SK-N-MC (cell line): ENCODE measurements at regions not wholly inside any gene's neighbourhood (a gene's known extent, or its start where the extent isn't known, plus 50 kb on each side); places are given as distances from the start of the nearest gene placed in this dataset.

Source experiments
- DNase-seq: peaks from one replicate; pipeline ENCODE4 v3.0.0-alpha.2; 2011; ENCODE audit warnings: low read depth, low spot score
- H3K27ac ChIP-seq: fragments of 200-600 bp; sonication (generic); 2 replicates; pipeline ENCODE4 v1.5.1; 2016; ENCODE audit warnings: mixed run types
- H3K36me3 ChIP-seq: fragments of 200-600 bp; sonication (generic); 2 replicates; pipeline ENCODE4 v1.6.1; 2017; ENCODE audit warnings: antibody characterized with exemption, low read length, mixed read lengths; ENCODE audit not compliant: insufficient read depth
- H3K4me3 ChIP-seq: fragments of 200-600 bp; sonication (generic); 2 replicates; pipeline ENCODE4 v1.5.1; 2016
- H3K9ac ChIP-seq: fragments of 200-600 bp; sonication (generic); 2 replicates; pipeline ENCODE4 v1.8.0; 2017; ENCODE audit warnings: mixed run types, mixed read lengths; ENCODE audit not compliant: insufficient read length
- H3K9me3 ChIP-seq: fragments of 200-600 bp; sonication (generic); 2 replicates; pipeline ENCODE4 v1.6.1; 2017; ENCODE audit warnings: low read depth, mild to moderate bottlenecking, antibody characterized with exemption, low read length, moderate library complexity, mixed read lengths
- EZH2 ChIP-seq: fragments of 200-600 bp; sonication (generic); IDR thresholded peaks from one replicate; pipeline ENCODE4 v1.6.1; 2017; ENCODE audit warnings: antibody characterized with exemption
- FOXP2 ChIP-seq: optimal IDR thresholded peaks from 2 replicates; pipeline ENCODE3; 2011; ENCODE audit warnings: mild to moderate bottlenecking, moderate library complexity; ENCODE audit not compliant: insufficient read depth; ENCODE audit errors: extremely low read length, control extremely low read depth
- POLR2AphosphoS5 ChIP-seq: IDR thresholded peaks from 2 replicates; pipeline ENCODE4 v1.6.1; 2012; ENCODE audit warnings: mild to moderate bottlenecking, low read depth, low read length, borderline replicate concordance

DNA sequence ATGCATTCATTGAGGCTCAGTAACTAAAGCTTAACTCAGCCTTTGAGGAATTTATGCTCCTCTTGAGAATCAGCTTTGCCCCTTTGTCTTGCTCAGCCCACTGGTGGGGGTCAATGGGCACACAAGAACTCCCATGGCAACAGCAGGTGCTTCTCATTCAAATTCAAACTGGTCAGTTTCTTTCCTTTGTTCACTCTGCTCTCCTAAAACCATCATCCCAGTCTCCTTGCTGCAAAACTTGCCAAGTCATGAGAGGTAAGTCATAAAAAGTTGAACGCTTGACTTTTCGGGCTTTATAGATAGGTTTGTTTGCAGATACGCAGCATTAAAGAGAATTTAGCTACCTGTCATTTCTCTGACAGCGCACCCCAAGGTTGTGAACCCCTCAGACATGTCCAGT is 146.8 kb downstream of the TFAP2A start:
- no peak for DNase-seq
- Histone ChIP-seq H3K9ac (no peak overlapping the region), H3K27ac (no peak overlapping the region), H3K9me3 (no peaks in the 10 kb centered on the region), H3K4me3 (no peak overlapping the region), H3K36me3 (no peaks in the 10 kb centered on the region)
- TF ChIP-seq POLR2AphosphoS5 (no peak), FOXP2 (no peak), EZH2 (no peak)

DNA sequence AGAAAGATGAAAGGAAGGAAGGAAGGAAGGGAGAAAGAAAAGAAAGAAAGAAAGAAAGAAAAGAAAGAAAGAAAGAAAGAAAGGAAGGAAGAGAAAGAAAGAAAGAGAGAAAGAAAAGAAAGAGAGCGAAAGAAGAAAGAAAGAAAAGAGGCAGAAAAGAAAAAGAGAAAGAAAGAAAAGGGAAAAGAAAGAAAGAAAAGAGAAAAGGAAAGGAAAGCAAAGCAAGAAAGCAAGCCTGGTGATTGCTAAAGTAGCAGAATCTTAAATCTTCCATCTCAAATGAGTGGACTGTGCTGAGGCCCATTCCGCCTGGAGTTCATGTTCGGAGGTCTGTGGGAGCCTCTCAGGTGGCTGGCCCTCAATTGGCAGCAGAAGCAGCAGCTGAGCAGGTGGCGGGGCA is 148.4 kb downstream of the TFAP2A start:
- DNase-seq = no peak
- no peak for TF ChIP-seq FOXP2
- H3K36me3 ChIP-seq = no peaks in the 10 kb centered on the region
- no peak overlapping the region for H3K27ac ChIP-seq
- no peak overlapping the region for H3K4me3 ChIP-seq
- H3K9ac ChIP-seq = no peak overlapping the region
- H3K9me3 ChIP-seq = no peaks in the 10 kb centered on the region

- Histone ChIP-seq H3K4me3 (no peak overlapping the region), H3K36me3 (no peaks in the 10 kb centered on the region), H3K9me3 (no peaks in the 10 kb centered on the region), H3K9ac (no peak overlapping the region), H3K27ac (no peak overlapping the region)
- no peak for DNase-seq
- TF ChIP-seq FOXP2 (no peak), POLR2AphosphoS5 (no peak), EZH2 (no peak)
Observed at GRCh38 chr6:10266061-10266460, 148.8 kb downstream of the TFAP2A start.

DNA sequence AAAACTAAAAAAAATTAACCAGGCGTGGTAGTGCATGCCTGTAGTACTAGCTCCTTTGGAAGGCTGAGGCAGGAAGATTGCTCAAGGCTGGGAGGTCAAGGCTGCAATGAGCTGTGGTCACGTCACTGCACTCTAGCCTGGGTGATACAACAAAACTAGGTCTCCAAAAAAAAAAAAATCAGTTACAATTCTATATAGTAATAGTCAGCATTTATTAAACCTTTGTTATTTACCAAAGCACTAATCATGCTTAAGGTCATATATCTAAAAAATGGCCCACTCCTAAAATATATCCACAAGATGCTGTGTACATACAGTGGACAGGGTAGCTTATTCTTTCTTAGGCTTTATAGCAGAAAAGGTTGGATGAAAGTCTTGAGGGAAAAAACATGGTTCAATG is 152.4 kb downstream of the TFAP2A start:
- Histone ChIP-seq H3K9ac (no peak overlapping the region), H3K4me3 (no peak overlapping the region), H3K27ac (no peak overlapping the region), H3K9me3 (no peaks in the 10 kb centered on the region), H3K36me3 (no peaks in the 10 kb centered on the region)
- DNase-seq = no peak
- no peak for TF ChIP-seq EZH2
- TF ChIP-seq POLR2AphosphoS5 = no peak
- no peak for TF ChIP-seq FOXP2

DNA sequence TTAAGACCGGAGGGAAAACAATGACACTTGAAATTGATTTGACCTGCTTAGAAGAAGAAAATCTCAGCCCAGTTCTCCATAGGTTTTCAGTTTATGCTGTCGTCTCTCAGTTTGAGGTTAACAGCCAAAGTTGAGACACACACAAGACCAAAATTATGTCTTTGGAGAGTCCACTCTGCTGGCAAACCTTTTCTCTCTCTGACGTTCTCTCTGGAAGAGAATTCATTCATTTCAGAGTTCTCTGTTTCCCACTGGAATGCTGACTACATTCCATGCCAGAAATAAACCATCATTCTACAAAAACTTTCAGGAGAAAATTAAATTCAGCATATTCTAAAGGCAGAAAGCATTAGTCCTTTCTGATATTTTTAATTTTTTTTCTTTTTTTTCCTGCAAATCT is 155.2 kb downstream of the TFAP2A start:
- Histone ChIP-seq H3K9me3 (no peaks in the 10 kb centered on the region), H3K9ac (no peak overlapping the region), H3K36me3 (no peaks in the 10 kb centered on the region), H3K4me3 (no peak overlapping the region), H3K27ac (no peak overlapping the region)
- TF ChIP-seq EZH2 = no peak
- TF ChIP-seq FOXP2 = no peak
- TF ChIP-seq POLR2AphosphoS5 = no peak
- DNase-seq = no peak

DNA sequence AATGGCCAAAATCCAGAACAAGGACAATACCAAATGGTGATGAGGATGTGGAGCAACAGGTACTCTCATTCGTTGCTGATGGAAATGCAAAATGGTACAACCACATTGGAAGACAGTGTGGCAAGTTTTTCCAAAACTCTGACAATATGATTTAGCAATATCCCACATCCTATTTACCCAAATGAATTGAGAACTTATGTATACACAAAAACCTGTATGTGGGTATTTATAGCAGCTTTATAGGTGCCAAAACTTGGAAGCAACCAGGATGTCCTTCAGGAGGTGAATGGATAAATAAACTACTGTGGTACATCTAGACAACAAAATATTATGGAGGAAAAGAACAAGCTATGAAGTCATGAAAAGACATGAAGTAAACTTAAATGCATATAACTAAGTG is 156.5 kb downstream of the TFAP2A start:
- Histone ChIP-seq H3K4me3 (no peak overlapping the region), H3K9ac (no peak overlapping the region), H3K9me3 (no peaks in the 10 kb centered on the region), H3K27ac (no peak overlapping the region), H3K36me3 (no peaks in the 10 kb centered on the region)
- no peak for DNase-seq
- TF ChIP-seq EZH2 (no peak), POLR2AphosphoS5 (no peak), FOXP2 (no peak)

GRCh38 chr6:10256113-10256690 is 158.7 kb downstream of the TFAP2A start:
- Histone ChIP-seq H3K9me3 (no peaks in the 10 kb centered on the region), H3K36me3 (no peaks in the 10 kb centered on the region), H3K9ac (no peak overlapping the region), H3K27ac (no peak overlapping the region), H3K4me3 (no peak overlapping the region)
- DNase-seq = no peak
- no peak for TF ChIP-seq POLR2AphosphoS5
- TF ChIP-seq FOXP2 = no peak
- no peak for TF ChIP-seq EZH2

- no peak overlapping the region for H3K4me3 ChIP-seq
- no peak overlapping the region for H3K9ac ChIP-seq
- no peak for DNase-seq
- no peak overlapping the region for H3K27ac ChIP-seq
- H3K36me3 ChIP-seq = no peaks in the 10 kb centered on the region
- no peaks in the 10 kb centered on the region for H3K9me3 ChIP-seq
- TF ChIP-seq POLR2AphosphoS5 (no peak), FOXP2 (no peak), EZH2 (no peak)
Observed at GRCh38 chr6:10250655-10251220, 164.1 kb downstream of the TFAP2A start.

DNA sequence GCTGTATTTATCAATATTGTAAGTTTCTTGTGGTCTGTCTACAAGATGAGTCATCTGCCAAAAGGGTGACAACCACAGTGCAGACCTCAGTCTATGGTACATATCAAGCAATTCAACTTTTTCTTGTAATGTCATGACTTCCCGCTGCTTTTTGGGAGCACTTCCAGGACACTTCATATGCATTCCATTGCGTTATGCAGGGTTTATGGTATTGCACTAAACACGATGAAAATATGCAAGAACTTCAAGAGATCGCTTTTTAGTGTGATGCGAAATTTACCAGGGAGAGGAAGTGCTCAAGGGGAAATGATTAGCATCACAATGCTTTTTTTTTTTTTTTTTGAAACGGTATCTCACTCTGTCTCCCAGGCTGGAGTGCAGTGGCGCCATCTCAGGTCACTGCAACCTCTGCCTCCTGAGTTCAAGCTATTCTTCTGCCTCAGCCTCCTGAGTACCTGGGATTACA is 166.5 kb downstream of the TFAP2A start:
- Histone ChIP-seq H3K27ac (peak overlapping the region; percentile 94), H3K9ac (peak overlapping the region; percentile 6), H3K36me3 (no peaks in the 10 kb centered on the region), H3K9me3 (no peaks in the 10 kb centered on the region), H3K4me3 (peak overlapping the region; percentile 71)
- peak; percentile 100 for DNase-seq
- TF ChIP-seq EZH2 (no peak), FOXP2 (peak; percentile 93), POLR2AphosphoS5 (peak; percentile 57; the same call in 1 of the 2 replicates)
